ENCODE measurements at regions not wholly inside any gene's neighbourhood (a gene's known extent, or its start where the extent isn't known, plus 50 kb on each side); places are given as distances from the start of the nearest gene placed in this dataset.

DNA sequence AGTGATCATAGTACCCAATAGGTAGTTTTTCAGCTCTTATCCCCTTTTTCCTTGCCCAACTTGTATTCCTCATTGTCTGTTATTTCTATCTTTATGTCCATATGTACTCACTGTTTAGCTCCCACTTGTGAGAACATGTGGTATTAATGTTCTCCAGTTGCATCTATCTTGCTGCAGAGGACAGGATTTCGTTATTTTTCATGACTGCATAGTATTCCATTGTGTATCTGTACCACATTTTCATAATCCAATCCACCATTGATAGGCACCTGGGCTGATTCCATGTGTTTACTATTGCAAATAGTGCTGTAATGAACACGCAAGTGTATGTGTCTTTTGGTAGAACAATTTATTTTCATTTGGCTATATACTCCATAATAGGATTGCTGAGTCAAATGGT lies 819.5 kb upstream of the ADGRB3 start:
- no peak for TF ChIP-seq EZH2phosphoT487 (IDR thresholded peaks at IDR 0.05; ENCODE audit: low read depth)
- TF ChIP-seq, protein P1, sequence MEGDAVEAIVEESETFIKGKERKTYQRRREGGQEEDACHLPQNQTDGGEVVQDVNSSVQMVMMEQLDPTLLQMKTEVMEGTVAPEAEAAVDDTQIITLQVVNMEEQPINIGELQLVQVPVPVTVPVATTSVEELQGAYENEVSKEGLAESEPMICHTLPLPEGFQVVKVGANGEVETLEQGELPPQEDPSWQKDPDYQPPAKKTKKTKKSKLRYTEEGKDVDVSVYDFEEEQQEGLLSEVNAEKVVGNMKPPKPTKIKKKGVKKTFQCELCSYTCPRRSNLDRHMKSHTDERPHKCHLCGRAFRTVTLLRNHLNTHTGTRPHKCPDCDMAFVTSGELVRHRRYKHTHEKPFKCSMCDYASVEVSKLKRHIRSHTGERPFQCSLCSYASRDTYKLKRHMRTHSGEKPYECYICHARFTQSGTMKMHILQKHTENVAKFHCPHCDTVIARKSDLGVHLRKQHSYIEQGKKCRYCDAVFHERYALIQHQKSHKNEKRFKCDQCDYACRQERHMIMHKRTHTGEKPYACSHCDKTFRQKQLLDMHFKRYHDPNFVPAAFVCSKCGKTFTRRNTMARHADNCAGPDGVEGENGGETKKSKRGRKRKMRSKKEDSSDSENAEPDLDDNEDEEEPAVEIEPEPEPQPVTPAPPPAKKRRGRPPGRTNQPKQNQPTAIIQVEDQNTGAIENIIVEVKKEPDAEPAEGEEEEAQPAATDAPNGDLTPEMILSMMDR (IDR thresholded peaks at IDR 0.05; ENCODE audit: low read depth, low read length): no peak
